ENCODE measurements at regions not wholly inside any gene's neighbourhood (a gene's known extent, or its start where the extent isn't known, plus 50 kb on each side); places are given as distances from the start of the nearest gene placed in this dataset.

DNA sequence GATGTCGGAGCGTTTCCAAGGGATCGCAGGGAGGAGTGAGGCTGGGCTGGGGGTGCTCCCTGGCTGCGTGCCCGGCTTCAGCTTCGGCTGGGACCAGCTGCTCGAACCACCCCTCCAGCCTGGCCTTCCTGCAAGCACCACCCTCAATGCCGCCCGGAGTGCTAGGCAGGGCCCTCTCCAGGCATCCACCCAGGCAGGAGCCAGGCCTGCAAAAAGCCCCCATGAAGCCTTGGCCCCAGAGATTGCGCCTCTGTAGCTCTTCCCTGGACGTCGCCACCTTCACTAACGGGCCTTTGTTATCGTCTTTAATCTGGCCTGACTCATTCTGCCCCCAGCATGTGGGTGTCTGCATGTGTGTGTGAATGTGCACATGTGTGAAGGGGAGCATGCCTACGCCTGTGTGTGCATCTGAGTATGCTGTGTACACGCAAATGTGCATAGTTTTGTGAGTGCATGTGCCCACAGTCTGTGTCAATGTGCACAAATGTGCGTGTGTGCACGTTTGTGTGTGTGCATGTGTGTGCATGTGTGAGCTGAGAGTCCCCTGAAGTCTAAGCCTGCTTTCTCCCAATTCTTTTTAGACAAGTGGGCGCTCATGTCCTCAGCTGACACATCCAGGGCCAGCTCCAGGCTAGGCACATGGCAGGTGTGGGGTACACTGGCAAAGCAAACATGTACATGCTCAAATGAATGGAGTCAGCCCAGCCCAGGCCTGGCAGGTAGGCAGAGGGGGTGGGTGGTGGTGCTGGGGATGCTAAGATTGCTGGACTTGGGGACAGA, 195.4 kb upstream of the C14orf180 start:
- no peak overlapping the region for H3K4me3 Mint-ChIP-seq
- Histone ChIP-seq H3K4me2 (no peak overlapping the region), H3K79me2 (replicated peaks; ENCODE audit: insufficient read depth) (no peaks in the 10 kb centered on the region), H3K9me2 (ENCODE audit: insufficient read depth) (no peaks in the 10 kb centered on the region), H3K27me3 (ENCODE audit: insufficient read depth) (no peaks in the 10 kb centered on the region), H3K36me3 (ENCODE audit: insufficient read depth) (no peaks in the 10 kb centered on the region), H3K4me3 (no peak overlapping the region), H4K20me1 (replicated peaks; ENCODE audit: insufficient read depth) (no peaks in the 10 kb centered on the region), H3F3A (replicated peaks; ENCODE audit: low read depth) (no peaks in the 10 kb centered on the region), H2AFZ (no peak overlapping the region), H3K27ac (ENCODE audit: low read depth) (no peak overlapping the region), H3K4me1 (ENCODE audit: insufficient read depth) (0 out of 2 replicates have a peak, but pooled peaks cover 2% of the 10 kb centered on the region)
- peaks cover 11% of the 10 kb centered on the region for H3K9me3 Mint-ChIP-seq
- H3K27ac Mint-ChIP-seq: no peak overlapping the region
- no peak for DNase-seq (ENCODE audit: low spot score)
- TF ChIP-seq JUNB (IDR thresholded peaks at IDR 0.05; ENCODE audit: unreplicated experiment): no peak
- TF ChIP-seq, protein P1, sequence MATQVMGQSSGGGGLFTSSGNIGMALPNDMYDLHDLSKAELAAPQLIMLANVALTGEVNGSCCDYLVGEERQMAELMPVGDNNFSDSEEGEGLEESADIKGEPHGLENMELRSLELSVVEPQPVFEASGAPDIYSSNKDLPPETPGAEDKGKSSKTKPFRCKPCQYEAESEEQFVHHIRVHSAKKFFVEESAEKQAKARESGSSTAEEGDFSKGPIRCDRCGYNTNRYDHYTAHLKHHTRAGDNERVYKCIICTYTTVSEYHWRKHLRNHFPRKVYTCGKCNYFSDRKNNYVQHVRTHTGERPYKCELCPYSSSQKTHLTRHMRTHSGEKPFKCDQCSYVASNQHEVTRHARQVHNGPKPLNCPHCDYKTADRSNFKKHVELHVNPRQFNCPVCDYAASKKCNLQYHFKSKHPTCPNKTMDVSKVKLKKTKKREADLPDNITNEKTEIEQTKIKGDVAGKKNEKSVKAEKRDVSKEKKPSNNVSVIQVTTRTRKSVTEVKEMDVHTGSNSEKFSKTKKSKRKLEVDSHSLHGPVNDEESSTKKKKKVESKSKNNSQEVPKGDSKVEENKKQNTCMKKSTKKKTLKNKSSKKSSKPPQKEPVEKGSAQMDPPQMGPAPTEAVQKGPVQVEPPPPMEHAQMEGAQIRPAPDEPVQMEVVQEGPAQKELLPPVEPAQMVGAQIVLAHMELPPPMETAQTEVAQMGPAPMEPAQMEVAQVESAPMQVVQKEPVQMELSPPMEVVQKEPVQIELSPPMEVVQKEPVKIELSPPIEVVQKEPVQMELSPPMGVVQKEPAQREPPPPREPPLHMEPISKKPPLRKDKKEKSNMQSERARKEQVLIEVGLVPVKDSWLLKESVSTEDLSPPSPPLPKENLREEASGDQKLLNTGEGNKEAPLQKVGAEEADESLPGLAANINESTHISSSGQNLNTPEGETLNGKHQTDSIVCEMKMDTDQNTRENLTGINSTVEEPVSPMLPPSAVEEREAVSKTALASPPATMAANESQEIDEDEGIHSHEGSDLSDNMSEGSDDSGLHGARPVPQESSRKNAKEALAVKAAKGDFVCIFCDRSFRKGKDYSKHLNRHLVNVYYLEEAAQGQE (IDR thresholded peaks at IDR 0.05; ENCODE audit: unreplicated experiment): no peak
- no peak for TF ChIP-seq CREB1 (CRISPR knock-in tag; IDR thresholded peaks at IDR 0.05; ENCODE audit: low read depth)
- TF ChIP-seq, protein P2, sequence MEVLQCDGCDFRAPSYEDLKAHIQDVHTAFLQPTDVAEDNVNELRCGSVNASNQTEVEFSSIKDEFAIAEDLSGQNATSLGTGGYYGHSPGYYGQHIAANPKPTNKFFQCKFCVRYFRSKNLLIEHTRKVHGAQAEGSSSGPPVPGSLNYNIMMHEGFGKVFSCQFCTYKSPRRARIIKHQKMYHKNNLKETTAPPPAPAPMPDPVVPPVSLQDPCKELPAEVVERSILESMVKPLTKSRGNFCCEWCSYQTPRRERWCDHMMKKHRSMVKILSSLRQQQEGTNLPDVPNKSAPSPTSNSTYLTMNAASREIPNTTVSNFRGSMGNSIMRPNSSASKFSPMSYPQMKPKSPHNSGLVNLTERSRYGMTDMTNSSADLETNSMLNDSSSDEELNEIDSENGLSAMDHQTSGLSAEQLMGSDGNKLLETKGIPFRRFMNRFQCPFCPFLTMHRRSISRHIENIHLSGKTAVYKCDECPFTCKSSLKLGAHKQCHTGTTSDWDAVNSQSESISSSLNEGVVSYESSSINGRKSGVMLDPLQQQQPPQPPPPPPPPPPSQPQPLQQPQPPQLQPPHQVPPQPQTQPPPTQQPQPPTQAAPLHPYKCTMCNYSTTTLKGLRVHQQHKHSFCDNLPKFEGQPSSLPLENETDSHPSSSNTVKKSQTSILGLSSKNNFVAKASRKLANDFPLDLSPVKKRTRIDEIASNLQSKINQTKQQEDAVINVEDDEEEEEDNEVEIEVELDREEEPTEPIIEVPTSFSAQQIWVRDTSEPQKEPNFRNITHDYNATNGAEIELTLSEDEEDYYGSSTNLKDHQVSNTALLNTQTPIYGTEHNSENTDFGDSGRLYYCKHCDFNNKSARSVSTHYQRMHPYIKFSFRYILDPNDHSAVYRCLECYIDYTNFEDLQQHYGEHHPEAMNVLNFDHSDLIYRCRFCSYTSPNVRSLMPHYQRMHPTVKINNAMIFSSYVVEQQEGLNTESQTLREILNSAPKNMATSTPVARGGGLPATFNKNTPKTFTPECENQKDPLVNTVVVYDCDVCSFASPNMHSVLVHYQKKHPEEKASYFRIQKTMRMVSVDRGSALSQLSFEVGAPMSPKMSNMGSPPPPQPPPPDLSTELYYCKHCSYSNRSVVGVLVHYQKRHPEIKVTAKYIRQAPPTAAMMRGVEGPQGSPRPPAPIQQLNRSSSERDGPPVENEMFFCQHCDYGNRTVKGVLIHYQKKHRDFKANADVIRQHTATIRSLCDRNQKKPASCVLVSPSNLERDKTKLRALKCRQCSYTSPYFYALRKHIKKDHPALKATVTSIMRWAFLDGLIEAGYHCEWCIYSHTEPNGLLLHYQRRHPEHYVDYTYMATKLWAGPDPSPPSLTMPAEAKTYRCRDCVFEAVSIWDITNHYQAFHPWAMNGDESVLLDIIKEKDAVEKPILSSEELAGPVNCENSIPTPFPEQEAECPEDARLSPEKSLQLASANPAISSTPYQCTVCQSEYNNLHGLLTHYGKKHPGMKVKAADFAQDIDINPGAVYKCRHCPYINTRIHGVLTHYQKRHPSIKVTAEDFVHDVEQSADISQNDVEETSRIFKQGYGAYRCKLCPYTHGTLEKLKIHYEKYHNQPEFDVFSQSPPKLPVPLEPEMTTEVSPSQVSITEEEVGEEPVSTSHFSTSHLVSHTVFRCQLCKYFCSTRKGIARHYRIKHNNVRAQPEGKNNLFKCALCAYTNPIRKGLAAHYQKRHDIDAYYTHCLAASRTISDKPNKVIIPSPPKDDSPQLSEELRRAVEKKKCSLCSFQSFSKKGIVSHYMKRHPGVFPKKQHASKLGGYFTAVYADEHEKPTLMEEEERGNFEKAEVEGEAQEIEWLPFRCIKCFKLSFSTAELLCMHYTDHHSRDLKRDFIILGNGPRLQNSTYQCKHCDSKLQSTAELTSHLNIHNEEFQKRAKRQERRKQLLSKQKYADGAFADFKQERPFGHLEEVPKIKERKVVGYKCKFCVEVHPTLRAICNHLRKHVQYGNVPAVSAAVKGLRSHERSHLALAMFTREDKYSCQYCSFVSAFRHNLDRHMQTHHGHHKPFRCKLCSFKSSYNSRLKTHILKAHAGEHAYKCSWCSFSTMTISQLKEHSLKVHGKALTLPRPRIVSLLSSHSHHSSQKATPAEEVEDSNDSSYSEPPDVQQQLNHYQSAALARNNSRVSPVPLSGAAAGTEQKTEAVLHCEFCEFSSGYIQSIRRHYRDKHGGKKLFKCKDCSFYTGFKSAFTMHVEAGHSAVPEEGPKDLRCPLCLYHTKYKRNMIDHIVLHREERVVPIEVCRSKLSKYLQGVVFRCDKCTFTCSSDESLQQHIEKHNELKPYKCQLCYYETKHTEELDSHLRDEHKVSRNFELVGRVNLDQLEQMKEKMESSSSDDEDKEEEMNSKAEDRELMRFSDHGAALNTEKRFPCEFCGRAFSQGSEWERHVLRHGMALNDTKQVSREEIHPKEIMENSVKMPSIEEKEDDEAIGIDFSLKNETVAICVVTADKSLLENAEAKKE (CRISPR knock-in tag; IDR thresholded peaks at IDR 0.05): no peak
- peaks cover 14% of the 10 kb centered on the region for H3K27me3 Mint-ChIP-seq (ENCODE audit: insufficient read depth, low read depth, poor library complexity)
- peaks cover 12% of the 10 kb centered on the region; the same call in 2 of the 3 replicates for H3K4me1 Mint-ChIP-seq
- peak; percentile 17; the same call in 2 of the 3 replicates for ATAC-seq
- no peaks in the 10 kb centered on the region for H3K36me3 Mint-ChIP-seq (ENCODE audit: low read depth)

Data from GM23338 (cell line).